ENCODE measurements at regions not wholly inside any gene's neighbourhood (a gene's known extent, or its start where the extent isn't known, plus 50 kb on each side); places are given as distances from the start of the nearest gene placed in this dataset.

- TF ChIP-seq, protein P1, sequence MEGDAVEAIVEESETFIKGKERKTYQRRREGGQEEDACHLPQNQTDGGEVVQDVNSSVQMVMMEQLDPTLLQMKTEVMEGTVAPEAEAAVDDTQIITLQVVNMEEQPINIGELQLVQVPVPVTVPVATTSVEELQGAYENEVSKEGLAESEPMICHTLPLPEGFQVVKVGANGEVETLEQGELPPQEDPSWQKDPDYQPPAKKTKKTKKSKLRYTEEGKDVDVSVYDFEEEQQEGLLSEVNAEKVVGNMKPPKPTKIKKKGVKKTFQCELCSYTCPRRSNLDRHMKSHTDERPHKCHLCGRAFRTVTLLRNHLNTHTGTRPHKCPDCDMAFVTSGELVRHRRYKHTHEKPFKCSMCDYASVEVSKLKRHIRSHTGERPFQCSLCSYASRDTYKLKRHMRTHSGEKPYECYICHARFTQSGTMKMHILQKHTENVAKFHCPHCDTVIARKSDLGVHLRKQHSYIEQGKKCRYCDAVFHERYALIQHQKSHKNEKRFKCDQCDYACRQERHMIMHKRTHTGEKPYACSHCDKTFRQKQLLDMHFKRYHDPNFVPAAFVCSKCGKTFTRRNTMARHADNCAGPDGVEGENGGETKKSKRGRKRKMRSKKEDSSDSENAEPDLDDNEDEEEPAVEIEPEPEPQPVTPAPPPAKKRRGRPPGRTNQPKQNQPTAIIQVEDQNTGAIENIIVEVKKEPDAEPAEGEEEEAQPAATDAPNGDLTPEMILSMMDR (tag by site-specific recombination; IDR thresholded peaks at IDR 0.05) = no peak
- no peak for TF ChIP-seq ZNF335 (tag by site-specific recombination; conservative IDR thresholded peaks at IDR 0.05)
- no peak for TF ChIP-seq ZNF114 (tag by site-specific recombination; IDR thresholded peaks at IDR 0.05)
- no peak for TF ChIP-seq ZSCAN16 (tag by site-specific recombination; IDR thresholded peaks at IDR 0.05)
- TF ChIP-seq, protein P2, sequence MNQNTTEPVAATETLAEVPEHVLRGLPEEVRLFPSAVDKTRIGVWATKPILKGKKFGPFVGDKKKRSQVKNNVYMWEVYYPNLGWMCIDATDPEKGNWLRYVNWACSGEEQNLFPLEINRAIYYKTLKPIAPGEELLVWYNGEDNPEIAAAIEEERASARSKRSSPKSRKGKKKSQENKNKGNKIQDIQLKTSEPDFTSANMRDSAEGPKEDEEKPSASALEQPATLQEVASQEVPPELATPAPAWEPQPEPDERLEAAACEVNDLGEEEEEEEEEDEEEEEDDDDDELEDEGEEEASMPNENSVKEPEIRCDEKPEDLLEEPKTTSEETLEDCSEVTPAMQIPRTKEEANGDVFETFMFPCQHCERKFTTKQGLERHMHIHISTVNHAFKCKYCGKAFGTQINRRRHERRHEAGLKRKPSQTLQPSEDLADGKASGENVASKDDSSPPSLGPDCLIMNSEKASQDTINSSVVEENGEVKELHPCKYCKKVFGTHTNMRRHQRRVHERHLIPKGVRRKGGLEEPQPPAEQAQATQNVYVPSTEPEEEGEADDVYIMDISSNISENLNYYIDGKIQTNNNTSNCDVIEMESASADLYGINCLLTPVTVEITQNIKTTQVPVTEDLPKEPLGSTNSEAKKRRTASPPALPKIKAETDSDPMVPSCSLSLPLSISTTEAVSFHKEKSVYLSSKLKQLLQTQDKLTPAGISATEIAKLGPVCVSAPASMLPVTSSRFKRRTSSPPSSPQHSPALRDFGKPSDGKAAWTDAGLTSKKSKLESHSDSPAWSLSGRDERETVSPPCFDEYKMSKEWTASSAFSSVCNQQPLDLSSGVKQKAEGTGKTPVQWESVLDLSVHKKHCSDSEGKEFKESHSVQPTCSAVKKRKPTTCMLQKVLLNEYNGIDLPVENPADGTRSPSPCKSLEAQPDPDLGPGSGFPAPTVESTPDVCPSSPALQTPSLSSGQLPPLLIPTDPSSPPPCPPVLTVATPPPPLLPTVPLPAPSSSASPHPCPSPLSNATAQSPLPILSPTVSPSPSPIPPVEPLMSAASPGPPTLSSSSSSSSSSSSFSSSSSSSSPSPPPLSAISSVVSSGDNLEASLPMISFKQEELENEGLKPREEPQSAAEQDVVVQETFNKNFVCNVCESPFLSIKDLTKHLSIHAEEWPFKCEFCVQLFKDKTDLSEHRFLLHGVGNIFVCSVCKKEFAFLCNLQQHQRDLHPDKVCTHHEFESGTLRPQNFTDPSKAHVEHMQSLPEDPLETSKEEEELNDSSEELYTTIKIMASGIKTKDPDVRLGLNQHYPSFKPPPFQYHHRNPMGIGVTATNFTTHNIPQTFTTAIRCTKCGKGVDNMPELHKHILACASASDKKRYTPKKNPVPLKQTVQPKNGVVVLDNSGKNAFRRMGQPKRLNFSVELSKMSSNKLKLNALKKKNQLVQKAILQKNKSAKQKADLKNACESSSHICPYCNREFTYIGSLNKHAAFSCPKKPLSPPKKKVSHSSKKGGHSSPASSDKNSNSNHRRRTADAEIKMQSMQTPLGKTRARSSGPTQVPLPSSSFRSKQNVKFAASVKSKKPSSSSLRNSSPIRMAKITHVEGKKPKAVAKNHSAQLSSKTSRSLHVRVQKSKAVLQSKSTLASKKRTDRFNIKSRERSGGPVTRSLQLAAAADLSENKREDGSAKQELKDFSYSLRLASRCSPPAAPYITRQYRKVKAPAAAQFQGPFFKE (tag by site-specific recombination; IDR thresholded peaks at IDR 0.05; ENCODE audit: borderline replicate concordance) = no peak
- no peak for TF ChIP-seq ZNF184 (tag by site-specific recombination; IDR thresholded peaks at IDR 0.05)
- TF ChIP-seq ZNF24 (tag by site-specific recombination; IDR thresholded peaks at IDR 0.05) = no peak
- TF ChIP-seq, protein P3, sequence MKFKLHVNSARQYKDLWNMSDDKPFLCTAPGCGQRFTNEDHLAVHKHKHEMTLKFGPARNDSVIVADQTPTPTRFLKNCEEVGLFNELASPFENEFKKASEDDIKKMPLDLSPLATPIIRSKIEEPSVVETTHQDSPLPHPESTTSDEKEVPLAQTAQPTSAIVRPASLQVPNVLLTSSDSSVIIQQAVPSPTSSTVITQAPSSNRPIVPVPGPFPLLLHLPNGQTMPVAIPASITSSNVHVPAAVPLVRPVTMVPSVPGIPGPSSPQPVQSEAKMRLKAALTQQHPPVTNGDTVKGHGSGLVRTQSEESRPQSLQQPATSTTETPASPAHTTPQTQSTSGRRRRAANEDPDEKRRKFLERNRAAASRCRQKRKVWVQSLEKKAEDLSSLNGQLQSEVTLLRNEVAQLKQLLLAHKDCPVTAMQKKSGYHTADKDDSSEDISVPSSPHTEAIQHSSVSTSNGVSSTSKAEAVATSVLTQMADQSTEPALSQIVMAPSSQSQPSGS (tag by site-specific recombination; IDR thresholded peaks at IDR 0.05; ENCODE audit: low read depth) = no peak
- TF ChIP-seq ZBTB7A (tag by site-specific recombination; IDR thresholded peaks at IDR 0.05; ENCODE audit: low read depth) = no peak
- TF ChIP-seq YY1 (tag by site-specific recombination; IDR thresholded peaks at IDR 0.05) = no peak
- TF ChIP-seq IKZF3 (tag by site-specific recombination; IDR thresholded peaks at IDR 0.05) = no peak
- TF ChIP-seq ZNF529 (tag by site-specific recombination; IDR thresholded peaks at IDR 0.05; ENCODE audit: insufficient replicate concordance) = no peak
- TF ChIP-seq ZNF274 (IDR thresholded peaks at IDR 0.05; ENCODE audit: low read length) = no peak
- no peak for TF ChIP-seq ZNF274 (tag by site-specific recombination; IDR thresholded peaks at IDR 0.05; ENCODE audit: borderline replicate concordance)
- no peak for TF ChIP-seq MZF1 (tag by site-specific recombination; IDR thresholded peaks at IDR 0.05; ENCODE audit: borderline replicate concordance)
Measured at GRCh38 chr5:37892586-37892985, 52.7 kb upstream of the GDNF start.

Measured in HEK293 (cell line).